ENCODE measurements at regions not wholly inside any gene's neighbourhood (a gene's known extent, or its start where the extent isn't known, plus 50 kb on each side); places are given as distances from the start of the nearest gene placed in this dataset.
"Not testable (repeated sequence)": the region's sequence is repeated elsewhere in the genome, so short reads cannot be mapped to it uniquely, and the experiment has no call there.

- Histone ChIP-seq H3K27me3 (ENCODE audit: control insufficient read depth in 3 of 3, insufficient read depth in 3 of 3, low read depth in 1 of 3, low read length in 3 of 3) (no peaks in the 10 kb centered on the region), H3K9ac (ENCODE audit: low read depth, low read length, poor library complexity) (no peak overlapping the region), H2BK5ac (ENCODE audit: low read length) (no peak overlapping the region), H4K8ac (ENCODE audit: low read depth, low read length) (no peak overlapping the region), H3K9me3 (replicated peaks in 1 of 2; ENCODE audit: control insufficient read depth in 2 of 2, insufficient read depth in 1 of 2, low read depth in 1 of 2, low read length in 2 of 2) (no peaks in the 10 kb centered on the region), H2BK120ac (ENCODE audit: low read depth, low read length) (no peak overlapping the region), H2BK12ac (ENCODE audit: low read length) (no peak overlapping the region), H2AK5ac (ENCODE audit: low read depth, low read length) (no peak overlapping the region), H3K27ac (replicated peaks; ENCODE audit: low read length) (no peak overlapping the region), H4K91ac (ENCODE audit: low read depth, low read length, poor library complexity) (no peak overlapping the region), H2AFZ (ENCODE audit: low read length) (no peak overlapping the region), H3K18ac (ENCODE audit: low read length) (no peak overlapping the region), H3K4ac (ENCODE audit: low read length) (no peak overlapping the region), H3K36me3 (replicated peaks in 1 of 2; ENCODE audit: control insufficient read depth in 2 of 2, insufficient read depth in 2 of 2, low read length in 2 of 2) (no peaks in the 10 kb centered on the region), H3K79me1 (ENCODE audit: low read depth, low read length) (no peaks in the 10 kb centered on the region), H2BK15ac (ENCODE audit: low read length) (no peak overlapping the region), H3K4me2 (ENCODE audit: insufficient read depth, low read length, poor library complexity, severe bottlenecking) (no peak overlapping the region), H3K4me1 (ENCODE audit: control insufficient read depth in 2 of 2, insufficient read depth in 1 of 2, low read depth in 1 of 2, low read length in 2 of 2) (no peaks in the 10 kb centered on the region), H3K23ac (ENCODE audit: low read depth, low read length, poor library complexity) (no peak overlapping the region), H3K14ac (ENCODE audit: low read length) (no peak overlapping the region), H3K4me3 (ENCODE audit: low read length in 2 of 2) (no peak overlapping the region)
- DNase-seq (ENCODE audit: low spot score): no peak
- no CpG with 5 or more reads among the region's 1 CpG for WGBS, 2 donors (ENCODE audit: extremely low coverage in 2 of 2, insufficient read length in 2 of 2, insufficient replicate concordance in 1 of 2)
Observed at GRCh38 chr14:28247491-28247890, 519.1 kb upstream of the FOXG1 start.

GRCh38 chr14:28252124-28252523 lies 514.5 kb upstream of the FOXG1 start:
- DNase-seq (ENCODE audit: low spot score); H3K27ac ChIP-seq (replicated peaks; ENCODE audit: low read length); H3K79me1 ChIP-seq (ENCODE audit: low read depth, low read length); H3K4me1 ChIP-seq (ENCODE audit: control insufficient read depth in 2 of 2, insufficient read depth in 1 of 2, low read depth in 1 of 2, low read length in 2 of 2); H3K23ac ChIP-seq (ENCODE audit: low read depth, low read length, poor library complexity); H3K27me3 ChIP-seq (ENCODE audit: control insufficient read depth in 3 of 3, insufficient read depth in 3 of 3, low read depth in 1 of 3, low read length in 3 of 3); H2AFZ ChIP-seq (ENCODE audit: low read length); H4K8ac ChIP-seq (ENCODE audit: low read depth, low read length); H2AK5ac ChIP-seq (ENCODE audit: low read depth, low read length); H3K36me3 ChIP-seq (replicated peaks in 1 of 2; ENCODE audit: control insufficient read depth in 2 of 2, insufficient read depth in 2 of 2, low read length in 2 of 2); H2BK12ac ChIP-seq (ENCODE audit: low read length); H2BK120ac ChIP-seq (ENCODE audit: low read depth, low read length); H3K9ac ChIP-seq (ENCODE audit: low read depth, low read length, poor library complexity); H2BK15ac ChIP-seq (ENCODE audit: low read length); H3K14ac ChIP-seq (ENCODE audit: low read length); H2BK5ac ChIP-seq (ENCODE audit: low read length); H3K9me3 ChIP-seq (replicated peaks in 1 of 2; ENCODE audit: control insufficient read depth in 2 of 2, insufficient read depth in 1 of 2, low read depth in 1 of 2, low read length in 2 of 2); H3K4ac ChIP-seq (ENCODE audit: low read length); H4K91ac ChIP-seq (ENCODE audit: low read depth, low read length, poor library complexity); H3K18ac ChIP-seq (ENCODE audit: low read length); H3K4me2 ChIP-seq (ENCODE audit: insufficient read depth, low read length, poor library complexity, severe bottlenecking); H3K4me3 ChIP-seq (ENCODE audit: low read length in 2 of 2): not testable (repeated sequence)
- no CpG with 5 or more reads among the region's 3 CpGs for WGBS, 2 donors (ENCODE audit: extremely low coverage in 2 of 2, insufficient read length in 2 of 2, insufficient replicate concordance in 1 of 2)

- no peak overlapping the region for H2AFZ ChIP-seq (ENCODE audit: low read length)
Observed at GRCh38 chr14:28254768-28255167, 511.8 kb upstream of the FOXG1 start.

GRCh38 chr14:28264306-28264705 lies 502.3 kb upstream of the FOXG1 start:
- no peaks in the 10 kb centered on the region for H3K4me1 ChIP-seq (ENCODE audit: control insufficient read depth in 2 of 2, insufficient read depth in 1 of 2, low read depth in 1 of 2, low read length in 2 of 2)
- no peak overlapping the region for H3K27ac ChIP-seq (replicated peaks; ENCODE audit: low read length)
- no peak overlapping the region for H2BK120ac ChIP-seq (ENCODE audit: low read depth, low read length)
- H2BK15ac ChIP-seq (ENCODE audit: low read length): no peak overlapping the region
- no peaks in the 10 kb centered on the region for H3K27me3 ChIP-seq (ENCODE audit: control insufficient read depth in 3 of 3, insufficient read depth in 3 of 3, low read depth in 1 of 3, low read length in 3 of 3)
- no peaks in the 10 kb centered on the region for H3K9me3 ChIP-seq (replicated peaks in 1 of 2; ENCODE audit: control insufficient read depth in 2 of 2, insufficient read depth in 1 of 2, low read depth in 1 of 2, low read length in 2 of 2)
- H3K9ac ChIP-seq (ENCODE audit: low read depth, low read length, poor library complexity): no peak overlapping the region
- H2AFZ ChIP-seq (ENCODE audit: low read length): no peak overlapping the region
- no peak overlapping the region for H3K4ac ChIP-seq (ENCODE audit: low read length)
- no peak overlapping the region for H2BK12ac ChIP-seq (ENCODE audit: low read length)
- no peak overlapping the region for H3K4me3 ChIP-seq (ENCODE audit: low read length in 2 of 2)
- no peak overlapping the region for H3K18ac ChIP-seq (ENCODE audit: low read length)
- no peaks in the 10 kb centered on the region for H3K36me3 ChIP-seq (replicated peaks in 1 of 2; ENCODE audit: control insufficient read depth in 2 of 2, insufficient read depth in 2 of 2, low read length in 2 of 2)
- no peak overlapping the region for H2AK5ac ChIP-seq (ENCODE audit: low read depth, low read length)
- H2BK5ac ChIP-seq (ENCODE audit: low read length): no peak overlapping the region
- H3K4me2 ChIP-seq (ENCODE audit: insufficient read depth, low read length, poor library complexity, severe bottlenecking): no peak overlapping the region
- H3K23ac ChIP-seq (ENCODE audit: low read depth, low read length, poor library complexity): no peak overlapping the region
- no peak overlapping the region for H4K8ac ChIP-seq (ENCODE audit: low read depth, low read length)
- WGBS, 2 donors (ENCODE audit: extremely low coverage in 2 of 2, insufficient read length in 2 of 2, insufficient replicate concordance in 1 of 2): no CpG with 5 or more reads among the region's 29 CpGs
- no peak overlapping the region for H3K14ac ChIP-seq (ENCODE audit: low read length)
- no peak for DNase-seq (ENCODE audit: low spot score)
- H3K79me1 ChIP-seq (ENCODE audit: low read depth, low read length): no peaks in the 10 kb centered on the region
- no peak overlapping the region for H4K91ac ChIP-seq (ENCODE audit: low read depth, low read length, poor library complexity)

More at GRCh38 chr14:28254768-28255167, 511.8 kb upstream of the FOXG1 start:
- Histone ChIP-seq H3K18ac (ENCODE audit: low read length) (no peak overlapping the region), H3K9me3 (replicated peaks in 1 of 2; ENCODE audit: control insufficient read depth in 2 of 2, insufficient read depth in 1 of 2, low read depth in 1 of 2, low read length in 2 of 2) (no peaks in the 10 kb centered on the region), H2BK120ac (ENCODE audit: low read depth, low read length) (no peak overlapping the region), H2BK5ac (ENCODE audit: low read length) (no peak overlapping the region), H3K4me3 (ENCODE audit: low read length in 2 of 2) (no peak overlapping the region), H3K27ac (replicated peaks; ENCODE audit: low read length) (no peak overlapping the region), H3K4ac (ENCODE audit: low read length) (no peak overlapping the region), H2BK12ac (ENCODE audit: low read length) (no peak overlapping the region), H3K4me2 (ENCODE audit: insufficient read depth, low read length, poor library complexity, severe bottlenecking) (no peak overlapping the region), H3K9ac (ENCODE audit: low read depth, low read length, poor library complexity) (no peak overlapping the region), H3K23ac (ENCODE audit: low read depth, low read length, poor library complexity) (no peak overlapping the region), H2BK15ac (ENCODE audit: low read length) (no peak overlapping the region), H4K8ac (ENCODE audit: low read depth, low read length) (no peak overlapping the region), H3K14ac (ENCODE audit: low read length) (no peak overlapping the region), H3K79me1 (ENCODE audit: low read depth, low read length) (no peaks in the 10 kb centered on the region), H3K27me3 (ENCODE audit: control insufficient read depth in 3 of 3, insufficient read depth in 3 of 3, low read depth in 1 of 3, low read length in 3 of 3) (no peaks in the 10 kb centered on the region), H2AK5ac (ENCODE audit: low read depth, low read length) (no peak overlapping the region), H3K4me1 (ENCODE audit: control insufficient read depth in 2 of 2, insufficient read depth in 1 of 2, low read depth in 1 of 2, low read length in 2 of 2) (no peaks in the 10 kb centered on the region), H3K36me3 (replicated peaks in 1 of 2; ENCODE audit: control insufficient read depth in 2 of 2, insufficient read depth in 2 of 2, low read length in 2 of 2) (no peaks in the 10 kb centered on the region), H4K91ac (ENCODE audit: low read depth, low read length, poor library complexity) (no peak overlapping the region)
- DNase-seq (ENCODE audit: low spot score): no peak
- WGBS, 2 donors (ENCODE audit: extremely low coverage in 2 of 2, insufficient read length in 2 of 2, insufficient replicate concordance in 1 of 2): no CpG with 5 or more reads among the region's 1 CpG

All from neuronal stem cell (in vitro differentiated cells).